Right lobe of liver (tissue), 6 donors: ENCODE measurements at regions not wholly inside any gene's neighbourhood (a gene's known extent, or its start where the extent isn't known, plus 50 kb on each side); places are given as distances from the start of the nearest gene placed in this dataset.

Source experiments
- ATAC-seq, 4 donors: fragments of 200-7000 bp; cut with Tn5 transposase; one replicate each; pipeline ENCODE4 v1.9.1; 2020; ENCODE audit warnings: mild to moderate bottlenecking in 4 of 4, moderate library complexity in 4 of 4
- DNase-seq, 3 donors: peaks; one replicate each; pipeline ENCODE4 v3.0.0-alpha.2; 2020
- H3K27ac ChIP-seq, 3 donors: fragments of 200-600 bp; one replicate each; pipeline ENCODE4 v1.8.0; 2022
- H3K27me3 ChIP-seq, 2 donors: fragments of 200-600 bp; one replicate each; pipeline ENCODE4 v1.8.0; 2022
- H3K36me3 ChIP-seq, 4 donors: fragments of 200-600 bp; sonication (generic) in 1 of 4; one replicate each; pipeline versions ENCODE4 v1.5.1 to v1.8.0; 2017 to 2022; ENCODE audit warnings: control low read depth in 1 of 4
- H3K4me1 ChIP-seq, 4 donors: fragments of 200-600 bp; sonication (generic) in 1 of 4; one replicate each; pipeline versions ENCODE4 v1.5.1 to v1.8.0; 2017 to 2022; ENCODE audit warnings: control low read depth in 1 of 4
- H3K4me3 ChIP-seq, 3 donors: fragments of 200-600 bp; one replicate each; pipeline ENCODE4 v1.8.0; 2022
- H3K9me3 ChIP-seq, 4 donors: fragments of 200-600 bp; sonication (generic) in 1 of 4; one replicate each; pipeline versions ENCODE4 v1.5.1 to v1.8.0; 2017 to 2022; ENCODE audit warnings: control low read depth in 1 of 4
- CTCF ChIP-seq, 4 donors: fragments of 200-600 bp in 3 of 4; fragments of 450-650 bp in 1 of 4; IDR thresholded peaks; one replicate each; pipeline versions ENCODE4 v1.5.1 to v1.8.0; 2016 to 2022; ENCODE audit warnings: antibody characterized with exemption in 4 of 4, mild to moderate bottlenecking in 2 of 4
- POLR2A ChIP-seq: fragments of 450-650 bp; IDR thresholded peaks from one replicate; pipeline ENCODE4 v1.6.1; 2017; ENCODE audit warnings: antibody characterized with exemption, mild to moderate bottlenecking
- WGBS: methylation state at CpG from one replicate; pipeline ENCODE4 v1.1.6; 2018; ENCODE audit warnings: low coverage, low lambda C conversion rate; ENCODE audit not compliant: insufficient coverage; ENCODE audit errors: missing lambda C conversion rate; 5-methylcytosine and 5-hydroxymethylcytosine counted together
- intact Hi-C, 2 donors: fragments of 100-400 bp; cut with DNase I; formaldehyde crosslinking; loops; one replicate each; pipeline versions ENCODE4 v1.11.2 to v1.14.1; 2022
- donor health status: DM: no; HTN: yes; CAD: no.
- donor health status: DM: no; HTN: no; CAD: no.
- donor health status: DM: no; HTN: no; CAD: no.
- donor health status: DM: no; HTN: yes; CAD: no.
- donor health status: DM: no; HTN: yes; CAD: no.

GRCh38 chr6:119628691-119629594, 279.4 kb upstream of the MAN1A1 start:
- no peaks in the 10 kb centered on the region for H3K9me3 ChIP-seq
- intact Hi-C loops = no loop called here
- no peak overlapping the region for H3K27ac ChIP-seq
- 77% methylated on average over 7 of the region's 7 CpGs for WGBS
- no peak overlapping the region for H3K4me3 ChIP-seq
- ATAC-seq = no peak
- no peaks in the 10 kb centered on the region for H3K27me3 ChIP-seq
- no peaks in the 10 kb centered on the region for H3K36me3 ChIP-seq
- no peaks in the 10 kb centered on the region for H3K4me1 ChIP-seq
- TF ChIP-seq CTCF (IDR thresholded peaks at IDR 0.05) (no peak), POLR2A (no peak)
- no peak for DNase-seq

- DNase-seq (no peak), ATAC-seq (peak in 1 of 4 donors; percentile 75)
- 73% methylated on average over 5 of the region's 5 CpGs for WGBS
- no peak overlapping the region for H3K4me3 ChIP-seq
- TF ChIP-seq POLR2A = no peak
- no peak for TF ChIP-seq CTCF (IDR thresholded peaks at IDR 0.05)
- intact Hi-C loops = no loop called here
- H3K4me1 ChIP-seq = no peaks in the 10 kb centered on the region
- H3K36me3 ChIP-seq = no peaks in the 10 kb centered on the region
- H3K27ac ChIP-seq = no peak overlapping the region
- H3K9me3 ChIP-seq = no peaks in the 10 kb centered on the region
- H3K27me3 ChIP-seq = no peaks in the 10 kb centered on the region
These were observed 278.5 kb upstream of the MAN1A1 start for GRCh38 chr6:119627908-119628669.

GRCh38 chr6:119626884-119627619, 277.5 kb upstream of the MAN1A1 start:
- H3K27ac ChIP-seq = no peak overlapping the region
- DNase-seq = no peak

More at GRCh38 chr6:119626884-119627619, 277.5 kb upstream of the MAN1A1 start:
- TF ChIP-seq POLR2A = no peak
- TF ChIP-seq CTCF (IDR thresholded peaks at IDR 0.05) = no peak
- Histone ChIP-seq H3K4me3 (no peak overlapping the region), H3K9me3 (no peaks in the 10 kb centered on the region), H3K36me3 (no peaks in the 10 kb centered on the region), H3K4me1 (no peaks in the 10 kb centered on the region), H3K27me3 (no peaks in the 10 kb centered on the region)
- WGBS = 71% methylated on average over 4 of the region's 4 CpGs
- intact Hi-C loops = no loop called here
- ATAC-seq = peak in 1 of 4 donors; percentile 27
